Endothelial cell of umbilical vein (primary cell): ENCODE measurements at regions not wholly inside any gene's neighbourhood (a gene's known extent, or its start where the extent isn't known, plus 50 kb on each side); places are given as distances from the start of the nearest gene placed in this dataset.
A peak's percentile ranks its signal among the peaks of the same experiment; 100 is the strongest.

Experiments
- BruUV-seq: library from RNA; stranded (reverse); fragments of 400-500 nt; replicated peaks from 2 replicates; lab custom pipeline; 2021; lab: Mats Ljungman, UMichigan
- CTCF ChIA-PET: fragments of 300-600, 350-600 bp; sonication (Branson Sonifier 250); formaldehyde crosslinking; loops from one replicate; lab custom pipeline; 2021; ENCODE audit warnings: antibody characterized with exemption, inconsistent platforms; lab: Charles Lee
- POLR2A ChIA-PET: fragments of 300-600, 350-600 bp; sonication (Branson Sonifier 250); formaldehyde crosslinking; loops from one replicate; lab custom pipeline; 2021; ENCODE audit warnings: antibody characterized with exemption, inconsistent platforms; lab: Charles Lee
- DNase-seq: peaks from one replicate; pipeline ENCODE4 v3.0.0-alpha.2; 2011; ENCODE audit warnings: low read depth, low spot score
- FAIRE-seq: peaks from 2 replicates; lab custom pipeline; 2011; peaks lifted over from hg19 to GRCh38; lab: Jason Lieb, UNC
- H2AFZ ChIP-seq: 2 replicates; pipeline ENCODE4 v1.6.0; 2012; ENCODE audit warnings: low read depth, low read length, control low read depth, inconsistent platforms
- H3K27ac ChIP-seq: 2 replicates; pipeline ENCODE4 v1.5.1; 2011; ENCODE audit warnings: low read depth, mild to moderate bottlenecking, control low read depth, low read length, moderate library complexity; ENCODE audit not compliant: insufficient read depth
- H3K27me3 ChIP-seq, 2 experiments: 2 replicates each; pipeline versions ENCODE4 v1.6.0 to v1.6.1; 2011; ENCODE audit warnings: low read length in 2 of 2, mixed read lengths in 1 of 2; ENCODE audit not compliant: control insufficient read depth in 2 of 2, insufficient read depth in 2 of 2
- H3K36me3 ChIP-seq, 2 experiments: 2 replicates in 1 of 2; 3 replicates in 1 of 2; pipeline ENCODE4 v1.5.1; 2011; ENCODE audit warnings: low read length in 2 of 2, mild to moderate bottlenecking in 1 of 2, moderate library complexity in 1 of 2; ENCODE audit not compliant: control insufficient read depth in 2 of 2, insufficient read depth in 2 of 2; ENCODE audit errors: extremely low read depth in 1 of 2
- H3K4me1 ChIP-seq: 3 replicates; pipeline ENCODE4 v1.5.1; 2011; ENCODE audit warnings: mild to moderate bottlenecking, low read length; ENCODE audit not compliant: control insufficient read depth, insufficient read depth; ENCODE audit errors: extremely low read depth
- H3K4me2 ChIP-seq: 2 replicates; pipeline ENCODE4 v1.6.1; 2011; ENCODE audit warnings: low read length, control low read depth, mixed read lengths; ENCODE audit not compliant: insufficient read depth
- H3K4me3 ChIP-seq, 3 experiments: fragments of 200-600 bp in 1 of 3; sonication (generic), shearing (Covaris generic) in 1 of 3; replicated peaks in 1 of 3; 2 replicates each; pipeline ENCODE4 v1.5.1; 2011 to 2016; ENCODE audit warnings: control low read depth in 3 of 3, low read length in 3 of 3, mild to moderate bottlenecking in 2 of 3, inconsistent platforms in 1 of 3, low read depth in 1 of 3, moderate library complexity in 1 of 3; ENCODE audit not compliant: insufficient read depth in 1 of 3
- H3K79me2 ChIP-seq: 2 replicates; pipeline ENCODE4 v1.6.0; 2012; ENCODE audit warnings: low read length, inconsistent platforms; ENCODE audit not compliant: control insufficient read depth, insufficient read depth
- H3K9ac ChIP-seq: replicated peaks from 2 replicates; pipeline ENCODE3; 2011; ENCODE audit warnings: low read length, control low read depth; ENCODE audit not compliant: insufficient read depth; ENCODE audit errors: extremely low read depth
- H3K9me1 ChIP-seq: replicated peaks from 3 replicates; pipeline ENCODE4 v1.6.0; 2011; ENCODE audit warnings: mild to moderate bottlenecking, low read length; ENCODE audit not compliant: control insufficient read depth, insufficient read depth; ENCODE audit errors: extremely low read depth
- H3K9me3 ChIP-seq: replicated peaks from 2 replicates; pipeline ENCODE4 v1.5.1; 2012; ENCODE audit warnings: low read length, inconsistent platforms; ENCODE audit not compliant: control insufficient read depth, insufficient read depth
- H4K20me1 ChIP-seq: replicated peaks from 2 replicates; pipeline ENCODE3; 2011; ENCODE audit warnings: mild to moderate bottlenecking, low read length; ENCODE audit not compliant: control insufficient read depth, insufficient read depth; ENCODE audit errors: extremely low read depth
- CTCF ChIP-seq, 2 donors: IDR thresholded peaks; 1 replicate in 1 of 2; 2 replicates in 1 of 2; pipeline ENCODE4 v1.5.1; 2011; ENCODE audit warnings: low read length in 2 of 2, mild to moderate bottlenecking in 2 of 2, moderate library complexity in 2 of 2, control low read depth in 1 of 2, inconsistent platforms in 1 of 2, low read depth in 1 of 2; ENCODE audit not compliant: insufficient read depth in 1 of 2; ENCODE audit errors: extremely low read depth in 1 of 2
- EZH2 ChIP-seq: IDR thresholded peaks from 2 replicates; pipeline ENCODE4 v1.6.1; 2012; ENCODE audit warnings: borderline replicate concordance, low read depth, mild to moderate bottlenecking, moderate library complexity, low read length, inconsistent platforms; ENCODE audit not compliant: severe bottlenecking
- FOS ChIP-seq: IDR thresholded peaks from 2 replicates; pipeline ENCODE4 v1.6.1; 2011; ENCODE audit warnings: mild to moderate bottlenecking, low read length, moderate library complexity, borderline replicate concordance; ENCODE audit not compliant: insufficient read depth
- GATA2 ChIP-seq: IDR thresholded peaks from 2 replicates; pipeline ENCODE4 v1.7.0; 2011; ENCODE audit warnings: low read depth, mild to moderate bottlenecking, moderate library complexity, mixed read lengths, low read length; ENCODE audit not compliant: insufficient read length, insufficient read depth
- JUN ChIP-seq: IDR thresholded peaks from 2 replicates; pipeline ENCODE4 v1.6.1; 2011; ENCODE audit warnings: borderline replicate concordance, low read depth; ENCODE audit not compliant: insufficient read length, insufficient read depth
- MAX ChIP-seq: IDR thresholded peaks from 2 replicates; pipeline ENCODE4 v1.6.1; 2011; ENCODE audit not compliant: insufficient read depth, insufficient read length
- MYC ChIP-seq: IDR thresholded peaks from one replicate; pipeline ENCODE4 v1.6.1; 2011; ENCODE audit warnings: mild to moderate bottlenecking, low read depth, low read length
- POLR2A ChIP-seq: IDR thresholded peaks from 2 replicates; pipeline ENCODE4 v1.6.1; 2012; ENCODE audit warnings: low read depth, mild to moderate bottlenecking, control low read depth, low read length
- POLR2AphosphoS5 ChIP-seq: IDR thresholded peaks from 2 replicates; pipeline ENCODE4 v1.6.1; 2012; ENCODE audit warnings: low read depth, mild to moderate bottlenecking, control low read depth, low read length, moderate library complexity; ENCODE audit not compliant: insufficient read depth
- dilution Hi-C: fragments of 300-500 bp; cut with MboI; formaldehyde crosslinking; loops from one replicate; pipeline ENCODE4 v1.15.0; 2019; ENCODE audit warnings: low sequenced_read_pairs; ENCODE audit not compliant: extremely low pct_ligation_motif_present
- intact Hi-C: fragments of 100-400 bp; cut with micrococcal nuclease; formaldehyde crosslinking; loops from one replicate; pipeline ENCODE4 v1.10.0; 2022

- Histone ChIP-seq H3K9ac (no peak overlapping the region), H3K4me2 (no peak overlapping the region), H3K9me1 (no peaks in the 10 kb centered on the region), H3K4me1 (no peaks in the 10 kb centered on the region), H3K27me3 (no peaks in the 10 kb centered on the region), H3K27ac (no peak overlapping the region), H4K20me1 (no peaks in the 10 kb centered on the region), H3K9me3 (no peaks in the 10 kb centered on the region), H2AFZ (no peak overlapping the region), H3K79me2 (no peaks in the 10 kb centered on the region), H3K36me3 (no peaks in the 10 kb centered on the region), H3K4me3 (no peak overlapping the region)
- TF ChIP-seq JUN (no peak), MYC (no peak), CTCF (IDR thresholded peaks at IDR 0.05; ENCODE audit: extremely low read depth in 1 of 2, insufficient read depth in 1 of 2, low read depth in 1 of 2, low read length in 2 of 2) (peak; percentile 6 to 19)
- ChIA-PET POLR2A (no interaction called here), CTCF (no interaction called here)
- intact Hi-C loops (no loop called here), dilution Hi-C loops (no loop called here)
- DNase-seq (peak; percentile 6), FAIRE-seq (no peak)
- no TSS peak for BruUV-seq
Observed at GRCh38 chr9:7592321-7593316, 207.0 kb downstream of the DMAC1 start.

GRCh38 chr9:7591501-7591900, 208.1 kb downstream of the DMAC1 start:
- no peaks in the 10 kb centered on the region for H4K20me1 ChIP-seq
- H3K9me1 ChIP-seq: no peaks in the 10 kb centered on the region
- TF ChIP-seq GATA2 (no peak), FOS (no peak), JUN (no peak), MAX (no peak), POLR2A (no peak), EZH2 (no peak), POLR2AphosphoS5 (no peak)
- no peak for DNase-seq
- ChIA-PET POLR2A (no interaction called here), CTCF (no interaction called here)
- no peaks in the 10 kb centered on the region for H3K27me3 ChIP-seq
- H3K36me3 ChIP-seq: no peaks in the 10 kb centered on the region
- no peak for FAIRE-seq
- H3K27ac ChIP-seq: no peak overlapping the region
- H3K9ac ChIP-seq: no peak overlapping the region
- no peaks in the 10 kb centered on the region for H3K9me3 ChIP-seq
- no peak overlapping the region for H3K4me3 ChIP-seq
- dilution Hi-C loops (no loop called here), intact Hi-C loops (no loop called here)
- H3K4me2 ChIP-seq: no peak overlapping the region
- H2AFZ ChIP-seq: no peak overlapping the region
- no peaks in the 10 kb centered on the region for H3K4me1 ChIP-seq
- BruUV-seq: no TSS peak
- no peaks in the 10 kb centered on the region for H3K79me2 ChIP-seq
